Left ventricle myocardium inferior (tissue), 1 donor: ENCODE measurements at regions not wholly inside any gene's neighbourhood (a gene's known extent, or its start where the extent isn't known, plus 50 kb on each side); places are given as distances from the start of the nearest gene placed in this dataset.

Experiments
- DNase-seq: peaks from one replicate; pipeline ENCODE4 v3.0.0-alpha.2; 2020
- H3K27ac ChIP-seq: fragments of 200-600 bp; replicated peaks from 2 replicates; pipeline ENCODE4 v1.8.0; 2021
- H3K27me3 ChIP-seq: fragments of 200-600 bp; 2 replicates; pipeline ENCODE4 v1.8.0; 2021; ENCODE audit warnings: low read depth
- H3K36me3 ChIP-seq: fragments of 200-600 bp; 2 replicates; pipeline ENCODE4 v1.8.0; 2021
- H3K4me1 ChIP-seq: fragments of 200-600 bp; 2 replicates; pipeline ENCODE4 v1.8.0; 2021
- H3K4me3 ChIP-seq: fragments of 200-600 bp; 2 replicates; pipeline ENCODE4 v1.8.0; 2021; ENCODE audit warnings: mild to moderate bottlenecking, moderate library complexity
- H3K9me3 ChIP-seq: fragments of 200-600 bp; replicated peaks from 2 replicates; pipeline ENCODE4 v1.8.0; 2021
- intact Hi-C: fragments of 100-400 bp; cut with micrococcal nuclease; formaldehyde crosslinking; loops from one replicate; pipeline ENCODE4 v1.11.0; 2022
- TF ChIP-seq, protein P1 (sequence below): fragments of 200-600 bp; IDR thresholded peaks from 2 replicates; pipeline ENCODE4 v1.8.0; 2021; ENCODE audit warnings: antibody characterized with exemption, mild to moderate bottlenecking, borderline replicate concordance
- donor health status: DM: no; HTN: yes; CAD: no; lungs with severe emphysema.

DNA sequence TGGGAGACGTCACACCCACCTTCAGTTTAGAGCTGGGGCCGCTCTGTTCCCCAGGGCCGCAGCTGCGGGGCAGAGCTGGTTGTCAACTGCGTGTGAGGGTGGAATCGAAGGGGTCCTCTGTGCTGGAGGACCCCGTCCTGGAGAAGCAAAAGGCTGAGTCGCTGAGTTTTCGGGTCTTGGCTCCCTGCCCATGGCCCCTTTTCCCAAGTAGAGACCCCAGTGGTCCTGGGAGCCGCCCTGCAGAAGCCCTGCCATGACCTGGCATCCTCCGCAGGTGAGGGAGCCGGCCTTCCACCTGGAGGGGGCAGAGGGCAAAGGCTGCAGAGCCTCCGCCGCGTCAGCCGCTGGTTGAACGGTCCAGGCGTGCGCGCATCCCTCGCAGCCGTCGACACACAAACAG is 90.4 kb upstream of the COL5A1 start:
- Histone ChIP-seq H3K27ac (no peak overlapping the region), H3K4me1 (peaks cover 24% of the 10 kb centered on the region), H3K36me3 (no peaks in the 10 kb centered on the region), H3K9me3 (no peaks in the 10 kb centered on the region), H3K27me3 (peaks cover 82% of the 10 kb centered on the region), H3K4me3 (no peak overlapping the region)
- DNase-seq = peak; percentile 12
- TF ChIP-seq, protein P1, sequence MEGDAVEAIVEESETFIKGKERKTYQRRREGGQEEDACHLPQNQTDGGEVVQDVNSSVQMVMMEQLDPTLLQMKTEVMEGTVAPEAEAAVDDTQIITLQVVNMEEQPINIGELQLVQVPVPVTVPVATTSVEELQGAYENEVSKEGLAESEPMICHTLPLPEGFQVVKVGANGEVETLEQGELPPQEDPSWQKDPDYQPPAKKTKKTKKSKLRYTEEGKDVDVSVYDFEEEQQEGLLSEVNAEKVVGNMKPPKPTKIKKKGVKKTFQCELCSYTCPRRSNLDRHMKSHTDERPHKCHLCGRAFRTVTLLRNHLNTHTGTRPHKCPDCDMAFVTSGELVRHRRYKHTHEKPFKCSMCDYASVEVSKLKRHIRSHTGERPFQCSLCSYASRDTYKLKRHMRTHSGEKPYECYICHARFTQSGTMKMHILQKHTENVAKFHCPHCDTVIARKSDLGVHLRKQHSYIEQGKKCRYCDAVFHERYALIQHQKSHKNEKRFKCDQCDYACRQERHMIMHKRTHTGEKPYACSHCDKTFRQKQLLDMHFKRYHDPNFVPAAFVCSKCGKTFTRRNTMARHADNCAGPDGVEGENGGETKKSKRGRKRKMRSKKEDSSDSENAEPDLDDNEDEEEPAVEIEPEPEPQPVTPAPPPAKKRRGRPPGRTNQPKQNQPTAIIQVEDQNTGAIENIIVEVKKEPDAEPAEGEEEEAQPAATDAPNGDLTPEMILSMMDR = no peak
- intact Hi-C loops = no loop called here

DNA sequence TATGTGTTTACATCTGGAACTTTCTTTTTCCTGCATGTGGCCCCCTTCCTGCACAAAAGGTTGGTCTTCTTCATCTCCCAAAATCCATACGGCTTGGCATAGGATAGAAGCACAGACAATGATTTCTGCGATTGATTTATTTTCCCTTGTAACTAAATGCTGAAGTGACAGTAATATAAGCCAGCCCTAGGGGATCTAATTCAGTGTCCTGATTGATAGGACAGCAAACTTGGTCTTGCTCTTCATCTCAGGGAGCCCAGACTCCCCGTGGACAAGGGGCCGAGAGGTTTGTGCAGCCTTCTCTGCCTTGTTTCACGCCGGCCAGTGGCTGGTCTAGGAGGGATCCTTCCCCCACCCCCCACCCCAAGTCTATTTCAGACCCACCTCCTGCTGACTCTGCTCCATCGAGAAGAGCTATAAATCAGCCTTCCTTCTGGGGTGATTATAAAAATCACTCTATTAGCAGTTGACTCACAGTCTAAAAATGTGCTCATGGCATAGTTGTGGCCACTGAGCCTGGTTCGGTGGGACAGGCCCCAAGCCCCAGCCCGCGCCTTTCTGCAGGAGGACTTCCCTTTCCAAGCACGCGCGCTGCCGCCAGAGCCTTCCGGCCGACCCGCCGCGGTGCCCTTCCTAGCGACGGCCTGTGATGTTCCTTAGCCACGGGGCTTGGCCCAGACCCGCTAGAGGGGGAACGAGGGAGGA is 89.8 kb upstream of the COL5A1 start:
- Histone ChIP-seq H3K4me3 (no peak overlapping the region), H3K36me3 (no peaks in the 10 kb centered on the region), H3K9me3 (no peaks in the 10 kb centered on the region), H3K27me3 (peaks cover 76% of the 10 kb centered on the region), H3K4me1 (peaks cover 23% of the 10 kb centered on the region), H3K27ac (no peak overlapping the region)
- DNase-seq = peak; percentile 28
- intact Hi-C loops = no loop called here
- TF ChIP-seq, protein P1 = no peak

DNA sequence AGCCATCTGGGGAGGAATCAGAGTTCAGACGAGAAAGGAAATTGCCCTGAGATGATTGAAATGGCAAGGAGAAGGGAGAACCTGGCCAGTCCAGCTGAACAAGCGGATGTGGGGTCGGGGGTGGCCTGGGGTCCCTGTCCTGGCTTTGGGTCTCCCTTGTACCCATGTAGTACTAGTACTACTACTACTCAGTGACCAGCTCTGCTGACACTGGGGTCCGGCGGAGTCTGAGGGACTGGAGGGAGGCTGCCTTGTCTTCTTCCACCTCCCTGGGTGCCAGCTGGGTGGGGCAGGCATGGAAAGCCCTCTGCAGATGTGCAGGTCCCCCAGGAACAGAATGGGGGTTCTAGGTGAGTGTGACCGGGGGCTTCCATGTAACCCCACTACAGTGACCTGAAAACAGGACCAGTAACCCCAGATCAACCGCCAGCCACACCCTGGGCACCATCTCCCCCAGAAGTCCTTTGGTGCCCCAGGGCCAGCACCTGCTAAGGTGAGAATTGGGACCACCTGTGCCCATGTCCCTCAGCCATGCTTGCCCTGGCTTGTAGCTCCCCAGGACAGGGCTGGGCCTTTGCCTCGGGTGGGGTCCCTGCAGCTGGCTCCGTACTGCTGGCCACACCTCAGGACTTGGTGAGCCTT is 89.1 kb upstream of the COL5A1 start:
- H3K4me3 ChIP-seq = no peak overlapping the region
- TF ChIP-seq, protein P1 = no peak
- DNase-seq = peak; percentile 5
- H3K27me3 ChIP-seq = peaks cover 70% of the 10 kb centered on the region
- H3K9me3 ChIP-seq = no peaks in the 10 kb centered on the region
- no peak overlapping the region for H3K27ac ChIP-seq
- intact Hi-C loops = no loop called here
- peaks cover 23% of the 10 kb centered on the region for H3K4me1 ChIP-seq
- H3K36me3 ChIP-seq = no peaks in the 10 kb centered on the region

DNA sequence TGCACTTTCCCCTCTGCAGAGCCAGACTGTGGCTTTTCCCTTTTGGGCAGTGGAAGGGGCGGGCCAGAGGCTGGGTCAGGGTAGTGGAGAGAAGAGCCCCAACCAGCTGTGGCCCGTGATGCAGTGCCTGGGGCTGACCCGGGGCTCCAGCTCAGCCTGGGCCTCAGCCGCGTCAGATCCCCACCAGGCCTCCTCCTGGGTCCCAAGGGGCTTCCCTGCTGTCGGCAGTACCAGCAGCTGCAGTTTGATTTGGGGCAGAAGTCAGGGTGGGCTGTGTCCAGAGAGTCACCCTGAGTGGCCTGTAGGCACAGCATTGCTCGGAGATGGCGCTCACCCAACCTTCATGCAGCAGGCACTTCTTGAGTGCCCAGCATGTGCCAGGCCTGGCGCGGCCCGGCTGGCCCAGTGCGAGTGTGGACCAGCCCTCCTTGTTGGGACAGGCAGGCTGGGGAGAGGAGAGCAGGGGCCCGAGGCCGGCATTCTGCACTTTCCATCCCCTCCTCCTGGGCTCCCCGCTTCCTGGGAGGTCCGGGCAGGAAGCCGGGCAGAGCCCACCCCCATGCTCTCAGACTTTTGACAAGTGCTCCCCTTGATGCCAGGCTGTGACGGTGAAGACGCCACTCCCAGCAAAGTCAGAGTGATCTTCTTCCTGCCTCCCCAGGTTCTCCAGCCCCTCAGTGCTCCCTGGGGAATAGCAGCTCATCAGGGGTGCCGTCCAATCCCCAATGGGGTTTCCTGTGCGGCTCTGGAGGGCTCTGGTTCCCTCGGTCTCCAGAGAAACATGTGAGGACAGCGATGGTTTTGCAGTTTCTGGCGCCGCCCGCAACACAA is 88.3 kb upstream of the COL5A1 start:
- Histone ChIP-seq H3K9me3 (no peaks in the 10 kb centered on the region), H3K4me3 (no peak overlapping the region), H3K36me3 (no peaks in the 10 kb centered on the region), H3K27me3 (peaks cover 67% of the 10 kb centered on the region), H3K27ac (no peak overlapping the region), H3K4me1 (peaks cover 23% of the 10 kb centered on the region)
- TF ChIP-seq, protein P1 = no peak
- peak; percentile 14 for DNase-seq
- intact Hi-C loops = no loop called here

DNA sequence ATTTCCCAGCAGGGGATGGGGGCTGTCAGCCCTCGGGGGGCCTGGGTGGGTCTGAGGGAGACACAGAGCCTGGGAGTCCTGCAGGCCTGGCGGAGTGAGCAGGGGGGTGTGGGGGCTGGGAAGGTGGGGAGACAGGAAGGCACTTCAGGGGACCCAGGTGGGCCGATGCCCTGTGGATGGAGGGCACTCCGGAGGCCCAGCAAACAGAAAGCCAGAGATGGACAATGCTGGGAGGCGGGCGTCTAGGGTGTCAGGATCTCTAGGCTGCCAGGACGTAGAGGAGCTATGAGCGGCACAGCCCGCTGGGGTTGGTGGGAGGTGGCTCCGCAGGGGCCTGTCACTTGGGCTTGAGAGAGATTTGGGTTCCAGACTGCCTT is 87.6 kb upstream of the COL5A1 start:
- Histone ChIP-seq H3K4me3 (no peak overlapping the region), H3K27ac (no peak overlapping the region), H3K36me3 (no peaks in the 10 kb centered on the region), H3K27me3 (peaks cover 69% of the 10 kb centered on the region), H3K9me3 (no peaks in the 10 kb centered on the region), H3K4me1 (peaks cover 23% of the 10 kb centered on the region)
- DNase-seq = peak; percentile 5
- TF ChIP-seq, protein P1 = no peak
- intact Hi-C loops = no loop called here
